ENCODE measurements at regions not wholly inside any gene's neighbourhood (a gene's known extent, or its start where the extent isn't known, plus 50 kb on each side); places are given as distances from the start of the nearest gene placed in this dataset.

DNA sequence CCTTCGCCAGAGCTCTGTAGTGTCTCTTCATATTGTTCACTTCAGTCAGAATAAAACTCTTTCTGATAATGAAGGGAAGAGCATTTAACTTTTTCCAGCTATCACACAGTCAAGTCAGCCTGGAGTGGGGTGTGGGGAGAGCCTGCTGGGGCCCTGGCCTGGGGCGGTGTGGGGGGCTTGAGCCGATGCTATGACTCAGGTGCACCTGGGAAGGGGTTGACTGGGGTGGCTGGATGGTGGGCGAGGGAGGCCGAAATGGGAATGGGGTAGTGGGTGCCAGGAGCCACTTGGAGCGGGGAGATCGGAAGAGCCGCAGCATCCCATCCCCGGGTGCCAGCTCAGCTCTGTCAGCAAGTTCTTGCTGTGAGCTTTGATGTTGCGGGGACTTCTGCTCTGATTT, 100.9 kb downstream of the NXPE2 start:
- TF ChIP-seq CTCF (IDR thresholded peaks at IDR 0.05; ENCODE audit: low read depth, low read length) = no peak
- no peak for TF ChIP-seq EZH2phosphoT487 (IDR thresholded peaks at IDR 0.05; ENCODE audit: low read depth)
